Mesenchymal stem cell (in vitro differentiated cells and primary cell): ENCODE measurements at regions not wholly inside any gene's neighbourhood (a gene's known extent, or its start where the extent isn't known, plus 50 kb on each side); places are given as distances from the start of the nearest gene placed in this dataset.

Experiments
- DNase-seq: peaks from one replicate; pipeline ENCODE4 v3.0.0-alpha.2; 2013
- H2AFZ ChIP-seq: one replicate; pipeline ENCODE4 v1.6.1; 2013; ENCODE audit warnings: low read depth, mild to moderate bottlenecking, control low read depth, inconsistent platforms, low read length, moderate library complexity
- H2AK5ac ChIP-seq: 2 replicates; pipeline ENCODE4 v1.6.1; 2013; ENCODE audit warnings: low read length, moderate library complexity, mild to moderate bottlenecking, inconsistent platforms; ENCODE audit not compliant: severe bottlenecking
- H2BK120ac ChIP-seq: one replicate; pipeline ENCODE4 v1.6.1; 2013; ENCODE audit warnings: low read depth, mild to moderate bottlenecking, inconsistent platforms, low read length, moderate library complexity
- H2BK12ac ChIP-seq, 2 experiments: one replicate each; pipeline ENCODE4 v1.6.1; 2013; ENCODE audit warnings: inconsistent platforms in 2 of 2, low read length in 2 of 2, mild to moderate bottlenecking in 2 of 2, moderate library complexity in 2 of 2, control low read depth in 1 of 2
- H2BK15ac ChIP-seq: one replicate; pipeline ENCODE4 v1.6.1; 2013; ENCODE audit warnings: mild to moderate bottlenecking, low read depth, inconsistent platforms; ENCODE audit not compliant: poor library complexity, severe bottlenecking
- H2BK5ac ChIP-seq: 2 replicates; pipeline ENCODE4 v1.6.1; 2013; ENCODE audit warnings: low read depth, mild to moderate bottlenecking, low read length, control low read depth, inconsistent platforms; ENCODE audit not compliant: poor library complexity, severe bottlenecking
- H3K14ac ChIP-seq, 2 experiments: one replicate each; pipeline ENCODE4 v1.6.1; 2013; ENCODE audit warnings: inconsistent platforms in 2 of 2, low read length in 2 of 2, control low read depth in 1 of 2, mild to moderate bottlenecking in 1 of 2, moderate library complexity in 1 of 2
- H3K18ac ChIP-seq, 2 experiments: one replicate each; pipeline ENCODE4 v1.6.1; 2013; ENCODE audit warnings: inconsistent platforms in 2 of 2, low read length in 2 of 2, control low read depth in 1 of 2, low read depth in 1 of 2, mild to moderate bottlenecking in 1 of 2
- H3K23ac ChIP-seq, 2 experiments: one replicate each; pipeline ENCODE4 v1.6.1; 2013; ENCODE audit warnings: inconsistent platforms in 2 of 2, low read length in 2 of 2, mild to moderate bottlenecking in 2 of 2, moderate library complexity in 2 of 2, control low read depth in 1 of 2
- H3K27ac ChIP-seq: 2 replicates; pipeline ENCODE4 v1.5.1; 2013; ENCODE audit warnings: mild to moderate bottlenecking, moderate library complexity, low read length, control low read depth, inconsistent platforms; ENCODE audit not compliant: poor library complexity, severe bottlenecking
- H3K27me3 ChIP-seq, 2 experiments: 2 replicates each; pipeline versions ENCODE4 v1.6.1 to v1.7.0; 2013; ENCODE audit warnings: low read length in 2 of 2, mild to moderate bottlenecking in 2 of 2, moderate library complexity in 2 of 2, control low read depth in 1 of 2, inconsistent platforms in 1 of 2; ENCODE audit not compliant: control insufficient read depth in 1 of 2, insufficient read depth in 1 of 2
- H3K36me3 ChIP-seq, 2 experiments: 2 replicates each; pipeline versions ENCODE4 v1.6.1 to v1.7.0; 2013; ENCODE audit warnings: low read length in 2 of 2, control low read depth in 1 of 2, inconsistent platforms in 1 of 2, low read depth in 1 of 2, mild to moderate bottlenecking in 1 of 2; ENCODE audit not compliant: insufficient read depth in 2 of 2, control insufficient read depth in 1 of 2
- H3K4ac ChIP-seq, 2 experiments: one replicate each; pipeline ENCODE4 v1.6.1; 2013; ENCODE audit warnings: inconsistent platforms in 2 of 2, low read length in 2 of 2, mild to moderate bottlenecking in 2 of 2, moderate library complexity in 2 of 2, control low read depth in 1 of 2, low read depth in 1 of 2
- H3K4me1 ChIP-seq: 2 replicates; pipeline ENCODE4 v1.6.1; 2013; ENCODE audit warnings: low read depth, low read length, control low read depth; ENCODE audit not compliant: control insufficient read depth, insufficient read depth
- H3K4me2 ChIP-seq: 2 replicates; pipeline ENCODE4 v1.6.1; 2013; ENCODE audit warnings: low read length, mild to moderate bottlenecking, inconsistent platforms; ENCODE audit not compliant: poor library complexity, severe bottlenecking
- H3K4me3 ChIP-seq, 2 experiments: 2 replicates each; pipeline versions ENCODE4 v1.5.1 to v1.7.0; 2013; ENCODE audit warnings: low read length in 2 of 2, mild to moderate bottlenecking in 2 of 2, control low read depth in 1 of 2, low read depth in 1 of 2; ENCODE audit not compliant: insufficient read depth in 1 of 2
- H3K79me1 ChIP-seq: replicated peaks from 2 replicates; pipeline ENCODE4 v1.6.1; 2013; ENCODE audit warnings: mild to moderate bottlenecking, control low read depth, low read length, inconsistent platforms; ENCODE audit not compliant: poor library complexity, severe bottlenecking
- H3K9ac ChIP-seq: 2 replicates; pipeline ENCODE4 v1.7.0; 2013; ENCODE audit warnings: mild to moderate bottlenecking, low read length, moderate library complexity
- H3K9me3 ChIP-seq: 2 replicates; pipeline ENCODE4 v1.7.0; 2013; ENCODE audit warnings: mild to moderate bottlenecking, low read length; ENCODE audit not compliant: control insufficient read depth
- H4K8ac ChIP-seq: one replicate; pipeline ENCODE4 v1.6.1; 2013; ENCODE audit warnings: inconsistent platforms, mild to moderate bottlenecking, low read length, moderate library complexity
- H4K91ac ChIP-seq: one replicate; pipeline ENCODE4 v1.6.1; 2013; ENCODE audit warnings: mild to moderate bottlenecking, low read length, inconsistent platforms
- WGBS: methylation state at CpG from one replicate; pipeline ENCODE4 v1.1.7; 2013; ENCODE audit warnings: mixed read lengths; 5-methylcytosine and 5-hydroxymethylcytosine counted together

DNA sequence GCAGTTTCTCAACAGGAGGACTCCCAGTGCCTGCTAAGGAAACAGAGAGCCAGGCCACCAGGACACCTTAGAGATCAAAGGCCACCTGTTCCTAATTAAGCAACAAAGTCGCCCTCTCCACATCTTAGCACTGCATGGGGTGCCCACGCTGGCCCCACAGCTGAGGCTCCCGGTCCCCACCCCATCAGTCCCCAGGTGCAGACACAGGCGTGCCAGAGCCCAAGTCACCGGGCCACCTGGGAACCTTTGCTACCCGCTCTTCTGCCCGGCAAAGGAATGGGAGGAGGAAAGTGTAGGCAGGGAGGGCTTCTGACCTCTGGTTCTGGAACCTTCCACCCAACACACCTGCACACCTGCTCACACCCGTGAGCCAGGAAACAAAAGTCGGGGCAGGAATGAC lies 85.5 kb upstream of the PRR5 start:
- no peak overlapping the region for H3K9ac ChIP-seq
- no peak overlapping the region for H2AK5ac ChIP-seq
- no peak overlapping the region for H2BK5ac ChIP-seq
- no peak overlapping the region for H3K4me2 ChIP-seq
- no peak overlapping the region for H3K23ac ChIP-seq
- H3K27me3 ChIP-seq = peaks cover 12 to 33% of the 10 kb centered on the region in 2 experiments
- peaks cover 7% of the 10 kb centered on the region for H3K4me1 ChIP-seq
- peaks cover 21% of the 10 kb centered on the region for H3K9me3 ChIP-seq
- no peak overlapping the region for H4K8ac ChIP-seq
- no peak overlapping the region for H4K91ac ChIP-seq
- no peak overlapping the region for H2BK15ac ChIP-seq
- no peak for DNase-seq
- H2BK120ac ChIP-seq = no peak overlapping the region
- H3K4ac ChIP-seq = no peak overlapping the region
- no peak overlapping the region for H2AFZ ChIP-seq
- 88% methylated on average over 5 of the region's 9 CpGs for WGBS
- H3K27ac ChIP-seq = no peak overlapping the region
- H3K4me3 ChIP-seq = no peak overlapping the region
- H3K18ac ChIP-seq = no peak overlapping the region
- no peak overlapping the region for H2BK12ac ChIP-seq
- H3K79me1 ChIP-seq = no peaks in the 10 kb centered on the region
- H3K36me3 ChIP-seq = no peaks in the 10 kb centered on the region
- H3K14ac ChIP-seq = no peak overlapping the region

DNA sequence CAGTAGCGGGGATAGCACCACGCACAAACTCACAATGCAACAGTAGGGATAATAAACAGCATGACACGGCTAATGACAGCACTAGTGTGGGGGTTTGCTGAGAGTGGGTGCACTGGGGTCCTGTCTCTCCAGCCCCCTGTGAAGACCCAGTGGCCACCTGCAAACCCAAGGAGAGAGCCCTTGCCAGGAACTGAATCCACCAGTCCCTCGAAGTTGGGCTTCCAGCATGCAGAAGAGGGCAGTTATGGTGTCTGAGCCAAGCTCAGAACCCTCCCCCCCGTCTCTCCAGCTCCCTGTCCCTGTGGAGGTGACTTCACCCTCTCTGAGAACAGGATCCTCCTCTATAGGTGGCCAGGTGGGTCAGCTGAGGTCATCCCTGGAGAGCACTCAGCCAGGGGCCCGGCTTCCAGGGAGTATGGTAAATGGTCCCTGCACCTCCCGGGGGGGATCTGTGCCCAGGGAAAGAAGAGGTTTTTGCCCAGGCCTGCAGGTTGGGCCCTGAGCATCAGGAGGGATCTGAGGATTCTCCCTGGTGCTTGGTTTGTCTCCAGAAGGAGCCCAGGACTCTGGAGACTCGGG lies 86.3 kb upstream of the PRR5 start:
- Histone ChIP-seq H3K4me2 (no peak overlapping the region), H2BK5ac (no peak overlapping the region), H3K23ac (no peak overlapping the region), H3K27ac (no peak overlapping the region), H3K36me3 (no peaks in the 10 kb centered on the region), H2BK15ac (no peak overlapping the region), H3K18ac (no peak overlapping the region), H4K8ac (no peak overlapping the region), H3K4ac (no peak overlapping the region), H3K14ac (no peak overlapping the region), H2AFZ (no peak overlapping the region), H2BK120ac (no peak overlapping the region), H4K91ac (no peak overlapping the region), H2AK5ac (no peak overlapping the region), H3K27me3 (peaks cover 9 to 27% of the 10 kb centered on the region in 2 experiments), H3K4me3 (no peak overlapping the region), H2BK12ac (no peak overlapping the region), H3K9ac (no peak overlapping the region), H3K4me1 (peaks cover 7% of the 10 kb centered on the region), H3K9me3 (peaks cover 25% of the 10 kb centered on the region), H3K79me1 (no peaks in the 10 kb centered on the region)
- 75% methylated on average over 8 of the region's 8 CpGs for WGBS
- DNase-seq = no peak

DNA sequence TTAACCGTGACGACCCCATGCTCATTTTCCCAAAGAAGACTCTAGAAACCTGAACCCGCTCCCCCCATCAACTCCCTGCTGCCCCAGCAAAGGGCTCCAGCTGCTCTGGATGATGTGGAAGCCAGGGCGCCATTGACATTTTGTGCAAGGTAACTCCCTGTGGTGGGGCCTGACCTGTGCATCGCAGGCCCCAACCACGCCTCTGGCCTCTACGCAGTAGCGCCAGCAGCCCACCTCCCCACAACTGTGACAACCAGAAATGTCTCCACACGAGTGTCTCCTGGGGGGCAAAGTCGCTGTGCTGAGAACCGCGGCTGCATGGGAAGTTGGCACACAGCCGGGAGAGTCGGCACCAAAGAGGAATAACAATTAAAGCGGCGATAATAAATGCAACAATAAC lies 86.9 kb upstream of the PRR5 start:
- Histone ChIP-seq H2BK5ac (no peak overlapping the region), H3K4ac (no peak overlapping the region), H3K23ac (no peak overlapping the region), H2AK5ac (no peak overlapping the region), H2AFZ (no peak overlapping the region), H3K36me3 (no peaks in the 10 kb centered on the region), H2BK15ac (no peak overlapping the region), H3K4me1 (peaks cover 7% of the 10 kb centered on the region), H3K27ac (no peak overlapping the region), H4K8ac (no peak overlapping the region), H3K9ac (no peak overlapping the region), H2BK120ac (no peak overlapping the region), H3K4me2 (no peak overlapping the region), H3K79me1 (no peaks in the 10 kb centered on the region), H3K18ac (no peak overlapping the region), H4K91ac (no peak overlapping the region), H2BK12ac (no peak overlapping the region), H3K4me3 (no peak overlapping the region), H3K9me3 (peaks cover 28% of the 10 kb centered on the region), H3K14ac (no peak overlapping the region), H3K27me3 (peaks cover 4 to 22% of the 10 kb centered on the region in 2 experiments)
- WGBS = 91% methylated on average over 16 of the region's 16 CpGs
- DNase-seq = no peak

DNA sequence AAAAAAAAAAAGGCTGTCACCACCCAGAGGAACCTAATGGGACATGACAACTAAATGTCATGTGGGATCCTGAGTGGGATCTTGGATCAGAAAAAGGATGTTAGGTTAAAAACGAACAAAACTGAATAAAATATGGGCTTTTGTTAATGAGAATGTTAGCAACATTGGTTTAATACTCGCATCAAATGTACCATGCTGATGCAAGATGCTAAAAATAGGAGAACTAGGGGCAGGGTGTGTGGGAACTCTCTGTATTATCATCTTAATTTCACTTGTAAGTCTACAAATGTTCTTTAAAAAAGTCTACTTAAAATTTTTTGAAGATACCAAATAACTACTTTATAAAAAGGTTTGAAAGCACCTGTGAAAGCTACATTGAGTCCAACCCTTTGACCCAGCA lies 88.8 kb upstream of the PRR5 start:
- Histone ChIP-seq H2BK12ac (no peak overlapping the region), H3K9me3 (peaks cover 30% of the 10 kb centered on the region), H4K8ac (no peak overlapping the region), H3K4me2 (no peak overlapping the region), H3K27ac (no peak overlapping the region), H3K4me3 (no peak overlapping the region), H3K36me3 (no peaks in the 10 kb centered on the region), H2AFZ (no peak overlapping the region), H2BK120ac (no peak overlapping the region), H3K9ac (no peak overlapping the region), H3K4ac (no peak overlapping the region), H3K4me1 (peaks cover 4% of the 10 kb centered on the region), H3K27me3 (peaks cover 3 to 12% of the 10 kb centered on the region in 2 experiments), H3K14ac (no peak overlapping the region), H2BK15ac (no peak overlapping the region), H2BK5ac (no peak overlapping the region), H3K18ac (no peak overlapping the region), H3K79me1 (no peaks in the 10 kb centered on the region), H3K23ac (no peak overlapping the region), H4K91ac (no peak overlapping the region), H2AK5ac (no peak overlapping the region)
- DNase-seq = no peak
- 72% methylated on average over 2 of the region's 2 CpGs for WGBS
